HS-27A (cell line): ENCODE measurements at regions not wholly inside any gene's neighbourhood (a gene's known extent, or its start where the extent isn't known, plus 50 kb on each side); places are given as distances from the start of the nearest gene placed in this dataset.

Experiments used
- DNase-seq: peaks from one replicate; pipeline ENCODE4 v3.0.0-alpha.2; 2012; ENCODE audit warnings: low read depth, missing footprints

- no peak for DNase-seq
These were observed 457.0 kb upstream of the KLF4 start for GRCh38 chr9:107946364-107947141.

DNA sequence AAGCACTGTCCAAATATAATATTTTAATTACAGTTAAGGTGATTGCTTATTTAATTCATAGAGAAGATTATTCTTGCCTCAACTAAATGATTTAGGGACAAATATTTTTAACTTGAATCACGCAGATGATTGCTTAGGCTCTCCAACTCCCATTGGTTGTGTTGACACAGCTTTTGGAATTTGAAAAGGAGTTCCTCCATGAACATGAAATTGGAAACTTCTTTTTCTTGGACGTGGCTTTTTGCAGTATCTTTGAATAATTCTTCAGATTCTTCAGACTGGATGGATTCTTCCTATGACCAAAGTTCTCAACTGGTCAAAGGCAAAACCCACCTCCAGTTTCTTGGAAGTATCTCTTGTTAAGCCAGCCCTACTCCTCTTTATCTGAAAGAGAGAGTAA is 456.4 kb upstream of the KLF4 start:
- DNase-seq: no peak

- no peak for DNase-seq
These were observed 455.9 kb upstream of the KLF4 start for GRCh38 chr9:107945493-107945892.

- no peak for DNase-seq
These were observed 454.8 kb upstream of the KLF4 start for GRCh38 chr9:107944387-107944786.

GRCh38 chr9:107943901-107944300 is 454.3 kb upstream of the KLF4 start:
- no peak for DNase-seq

- no peak for DNase-seq
These were observed 453.3 kb upstream of the KLF4 start for GRCh38 chr9:107942856-107943255.

DNA sequence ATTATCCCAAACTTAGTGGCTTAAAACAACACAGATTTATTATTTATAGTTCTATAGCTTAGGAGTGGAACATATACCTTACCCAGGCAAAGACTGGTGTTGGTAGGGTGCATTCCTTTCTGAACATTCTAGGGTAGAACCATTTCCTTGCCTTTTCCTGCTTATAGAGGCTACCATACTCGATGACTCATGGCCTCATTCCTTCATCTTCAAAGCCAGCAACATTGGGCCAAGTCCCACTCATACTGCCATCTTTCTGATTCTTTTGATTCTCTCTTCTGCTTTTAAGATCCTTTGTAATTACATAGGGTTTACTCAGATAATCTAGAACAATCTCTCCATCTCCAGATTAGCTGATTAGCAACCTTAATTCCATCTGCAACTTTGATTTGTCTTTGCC is 452.7 kb upstream of the KLF4 start:
- DNase-seq: no peak

GRCh38 chr9:107940616-107941595 is 451.3 kb upstream of the KLF4 start:
- no peak for DNase-seq

GRCh38 chr9:107938801-107939386 is 449.3 kb upstream of the KLF4 start:
- no peak for DNase-seq

- no peak for DNase-seq
These were observed 446.4 kb upstream of the KLF4 start for GRCh38 chr9:107935931-107936330.

GRCh38 chr9:107933516-107933915 is 443.9 kb upstream of the KLF4 start:
- no peak for DNase-seq

GRCh38 chr9:107933097-107933496 is 443.5 kb upstream of the KLF4 start:
- DNase-seq: no peak

DNA sequence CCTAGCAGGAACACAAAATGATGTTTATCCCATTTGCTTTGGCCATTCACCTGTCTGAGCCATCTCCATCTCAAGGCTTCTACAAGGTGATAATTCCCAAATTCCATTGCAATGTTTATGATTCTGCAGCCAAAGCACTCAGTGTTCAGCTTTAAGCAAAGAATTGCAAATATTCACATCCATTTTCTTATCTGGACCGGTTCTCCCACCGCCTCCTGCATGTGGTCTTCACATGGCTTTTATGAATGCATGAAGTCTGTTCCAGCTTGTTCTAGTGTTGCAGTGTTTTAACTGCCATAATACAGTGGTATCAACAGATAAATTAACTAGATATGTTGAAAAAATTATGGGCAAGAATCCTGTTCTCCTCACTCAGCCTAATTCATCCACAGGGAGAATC is 443.0 kb upstream of the KLF4 start:
- DNase-seq: no peak

- no peak for DNase-seq
These were observed 442.5 kb upstream of the KLF4 start for GRCh38 chr9:107932046-107932445.

DNA sequence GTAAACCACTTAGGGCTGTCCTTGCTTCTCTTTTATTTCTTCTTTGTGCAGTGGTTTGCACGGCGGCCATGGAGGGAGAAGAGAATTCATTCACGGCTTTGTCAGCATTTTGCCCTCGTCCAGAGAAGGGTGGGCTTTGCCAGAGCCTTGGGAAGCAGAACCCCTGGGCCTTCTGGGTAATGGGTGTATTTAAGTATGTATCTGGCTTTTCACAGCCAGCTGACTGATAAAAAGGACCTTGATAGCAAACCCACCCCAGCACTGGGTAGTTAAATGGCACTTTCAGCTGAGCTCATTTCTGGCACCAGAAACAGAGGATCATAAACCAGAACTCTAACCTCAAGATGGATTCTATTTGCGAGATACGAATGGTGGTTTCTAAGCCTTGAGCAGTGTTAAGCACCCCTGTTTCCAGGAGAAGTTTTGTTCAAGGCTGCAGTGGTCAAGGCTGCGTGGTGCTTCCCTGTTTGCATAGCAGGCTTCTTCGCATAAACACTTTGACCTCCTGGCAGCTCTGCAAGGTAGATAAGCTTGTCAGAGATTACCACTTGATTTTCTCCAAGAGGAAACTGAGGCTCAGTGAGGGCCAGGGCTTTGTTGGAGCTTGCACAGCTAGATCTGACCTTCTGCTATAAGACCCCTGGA is 441.6 kb upstream of the KLF4 start:
- no peak for DNase-seq

- no peak for DNase-seq
These were observed 439.9 kb upstream of the KLF4 start for GRCh38 chr9:107929443-107929842.

- DNase-seq: no peak
These were observed 439.3 kb upstream of the KLF4 start for GRCh38 chr9:107928701-107929371.

GRCh38 chr9:107927276-107927675 is 437.7 kb upstream of the KLF4 start:
- no peak for DNase-seq

DNA sequence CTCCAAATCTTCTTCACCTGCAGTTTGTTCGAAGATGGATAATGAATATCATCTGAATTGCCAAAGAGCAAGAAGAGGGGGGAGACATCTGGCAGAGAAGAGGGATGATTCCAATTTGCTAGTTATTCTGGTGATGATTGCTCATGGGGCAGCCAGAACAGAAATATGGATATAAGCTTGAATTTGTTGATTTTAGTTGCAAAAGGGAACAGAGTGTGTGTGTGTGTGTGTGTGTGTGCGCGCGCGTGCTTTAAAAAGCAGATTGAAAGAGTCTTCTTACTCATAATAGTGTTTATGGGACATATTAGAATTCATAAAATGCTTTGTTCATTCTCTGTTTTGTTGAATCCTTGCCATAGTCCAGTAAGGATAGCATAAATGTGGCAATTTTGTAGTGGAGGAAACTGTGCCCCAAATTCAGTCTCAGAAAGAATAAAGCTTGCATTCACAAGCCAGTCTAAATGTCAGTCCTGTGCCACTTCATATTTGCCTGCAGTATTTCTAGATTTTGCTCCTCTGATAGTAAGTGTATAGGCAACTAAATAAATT is 436.3 kb upstream of the KLF4 start:
- no peak for DNase-seq

DNA sequence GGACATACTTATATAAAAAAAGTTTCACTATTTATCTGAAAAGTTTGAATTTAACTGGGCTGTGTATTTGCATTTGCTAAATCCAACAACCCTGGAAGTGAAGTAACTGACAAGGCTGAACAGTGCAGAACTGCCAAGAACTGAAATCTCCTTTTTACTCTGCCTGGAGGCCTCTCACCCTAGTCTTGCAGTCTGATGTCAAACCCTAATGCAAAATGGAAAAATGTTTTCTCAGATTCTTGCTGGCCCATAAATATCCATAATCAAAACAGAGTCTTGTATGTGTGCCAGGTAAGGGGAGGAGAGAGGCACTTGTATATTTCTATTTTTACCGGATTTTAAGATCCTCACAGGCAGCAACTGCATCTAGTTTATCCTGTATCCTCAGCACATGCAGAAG is 432.7 kb upstream of the KLF4 start:
- no peak for DNase-seq

DNA sequence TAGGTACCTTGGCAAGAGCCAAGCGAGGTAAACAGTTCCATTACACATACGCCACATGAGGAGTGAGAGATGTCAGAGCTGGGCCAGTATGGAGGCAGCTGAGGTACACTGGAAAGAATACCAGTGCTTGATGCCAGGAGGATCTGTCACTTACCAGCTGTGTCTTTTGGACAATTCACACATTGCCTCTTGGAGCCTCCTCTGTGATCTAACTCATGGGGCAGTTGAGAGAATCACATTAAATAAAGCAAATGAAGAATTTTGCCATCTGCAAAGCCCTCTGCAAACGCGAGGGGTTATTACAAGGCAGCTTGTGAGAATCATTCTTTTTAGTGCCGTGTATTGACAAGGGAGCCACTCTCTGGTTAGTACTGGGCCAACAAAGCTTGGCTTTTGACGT is 429.7 kb upstream of the KLF4 start:
- no peak for DNase-seq
